GM19395 (cell line): ENCODE measurements at regions not wholly inside any gene's neighbourhood (a gene's known extent, or its start where the extent isn't known, plus 50 kb on each side); places are given as distances from the start of the nearest gene placed in this dataset.

Source experiments
- ATAC-seq: cut with Tn5 transposase; IDR thresholded peaks from one replicate; pipeline ENCODE4 v1.9.1; 2021; ENCODE audit warnings: mild to moderate bottlenecking, moderate library complexity; ENCODE audit not compliant: unreplicated experiment

- no peak for ATAC-seq
Measured at GRCh38 chr16:50964491-50964890, 186.6 kb downstream of the SALL1 start.

- no peak for ATAC-seq
Measured at GRCh38 chr16:50961952-50962351, 189.1 kb downstream of the SALL1 start.

- ATAC-seq = no peak
Measured at GRCh38 chr16:50960517-50961202, 190.4 kb downstream of the SALL1 start.

GRCh38 chr16:50957056-50957455 is 194.0 kb downstream of the SALL1 start:
- ATAC-seq = no peak

GRCh38 chr16:50956637-50957036 is 194.4 kb downstream of the SALL1 start:
- ATAC-seq = no peak

GRCh38 chr16:50955311-50955710 is 195.8 kb downstream of the SALL1 start:
- no peak for ATAC-seq

- ATAC-seq = no peak
Measured at GRCh38 chr16:50954469-50954868, 196.6 kb downstream of the SALL1 start.

GRCh38 chr16:50953290-50953689 is 197.8 kb downstream of the SALL1 start:
- ATAC-seq = no peak

- ATAC-seq = no peak
Measured at GRCh38 chr16:50950955-50951354, 200.1 kb downstream of the SALL1 start.

GRCh38 chr16:50948268-50948930 is 202.7 kb downstream of the SALL1 start:
- no peak for ATAC-seq

GRCh38 chr16:50947826-50948225 is 203.2 kb downstream of the SALL1 start:
- ATAC-seq = no peak

GRCh38 chr16:50946606-50947005 is 204.5 kb downstream of the SALL1 start:
- no peak for ATAC-seq

- ATAC-seq = no peak
Measured at GRCh38 chr16:50946098-50946497, 204.2 kb downstream of the CYLD start.

GRCh38 chr16:50945171-50945570 is 203.3 kb downstream of the CYLD start:
- no peak for ATAC-seq

GRCh38 chr16:50944436-50944835 is 202.6 kb downstream of the CYLD start:
- no peak for ATAC-seq

- ATAC-seq = no peak
Measured at GRCh38 chr16:50944033-50944432, 202.1 kb downstream of the CYLD start.

GRCh38 chr16:50942143-50942542 is 200.3 kb downstream of the CYLD start:
- ATAC-seq = no peak

GRCh38 chr16:50941681-50942080 is 199.8 kb downstream of the CYLD start:
- ATAC-seq = no peak

GRCh38 chr16:50940275-50940854 is 198.5 kb downstream of the CYLD start:
- no peak for ATAC-seq

- ATAC-seq = no peak
Measured at GRCh38 chr16:50939356-50939755, 197.5 kb downstream of the CYLD start.

- no peak for ATAC-seq
Measured at GRCh38 chr16:50938932-50939331, 197.0 kb downstream of the CYLD start.

- no peak for ATAC-seq
Measured at GRCh38 chr16:50933262-50933661, 191.4 kb downstream of the CYLD start.
